HCT116 (cell line): ENCODE measurements at regions not wholly inside any gene's neighbourhood (a gene's known extent, or its start where the extent isn't known, plus 50 kb on each side); places are given as distances from the start of the nearest gene placed in this dataset.

Experiments
- ATAC-seq: fragments of 200-7000 bp; cut with Tn5 transposase; 2 replicates; pipeline ENCODE4 v1.9.1; 2020; ENCODE audit warnings: mild to moderate bottlenecking, moderate library complexity
- BruUV-seq: library from RNA; stranded (reverse); fragments of 400-500 nt; replicated peaks from 2 replicates; lab custom pipeline; 2021; lab: Mats Ljungman, UMichigan
- CTCF ChIA-PET: fragments of 300-600 bp; sonication (Branson Sonifier 250); formaldehyde crosslinking; loops from one replicate; lab custom pipeline; 2021; ENCODE audit warnings: antibody characterized with exemption; lab: Charles Lee
- POLR2A ChIA-PET: fragments of 300-600, 350-600 bp; sonication (Branson Sonifier 250); formaldehyde crosslinking; loops from one replicate; lab custom pipeline; 2021; ENCODE audit warnings: antibody characterized with exemption; lab: Charles Lee
- RAD21 ChIA-PET, 2 experiments: fragments of 300-600 bp; sonication (Branson Sonifier 250); formaldehyde crosslinking; loops; one replicate each; lab custom pipeline; 2023; ENCODE audit warnings: low total read pairs in 2 of 2; ENCODE audit not compliant: uncharacterized antibody in 2 of 2, unreplicated experiment in 2 of 2, low non-redundant PET in 1 of 2; lab: Charles Lee
- DNase-seq: peaks from one replicate; pipeline ENCODE4 v3.0.0-alpha.2; 2010; ENCODE audit warnings: low read depth, low spot score
- H2AFZ ChIP-seq: fragments of 200-600 bp; shearing (Covaris generic), sonication (generic); 2 replicates; pipeline ENCODE4 v1.6.1; 2017; ENCODE audit warnings: low read depth, mixed run types, mixed read lengths, antibody characterized with exemption, low read length; ENCODE audit not compliant: poor library complexity, severe bottlenecking
- H3K27ac ChIP-seq: 2 replicates; pipeline ENCODE4 v1.5.1; 2012; ENCODE audit warnings: low read depth, low read length
- H3K27me3 ChIP-seq: fragments of 200-600 bp; sonication (generic); 2 replicates; pipeline ENCODE4 v1.6.1; 2016; ENCODE audit warnings: mixed run types, low read length, mixed read lengths; ENCODE audit not compliant: insufficient read depth
- H3K36me3 ChIP-seq, 2 experiments: fragments of 200-500 bp in 1 of 2; fragments of 200-600 bp in 1 of 2; sonication (Bioruptor generic) in 1 of 2; sonication (generic) in 1 of 2; 2 replicates each; pipeline versions ENCODE4 v1.5.1 to v1.6.1; 2014 to 2016; ENCODE audit warnings: low read length in 2 of 2, inconsistent platforms in 1 of 2, mixed read lengths in 1 of 2, mixed run types in 1 of 2; ENCODE audit not compliant: insufficient read depth in 2 of 2, control insufficient read depth in 1 of 2
- H3K4me1 ChIP-seq, 2 experiments: fragments of 200-600 bp in 1 of 2; sonication (generic) in 1 of 2; 2 replicates each; pipeline versions ENCODE4 v1.5.1 to v1.6.1; 2012 to 2017; ENCODE audit warnings: low read length in 2 of 2, inconsistent platforms in 1 of 2, mild to moderate bottlenecking in 1 of 2, mixed read lengths in 1 of 2, mixed run types in 1 of 2, moderate library complexity in 1 of 2; ENCODE audit not compliant: insufficient read depth in 2 of 2, control insufficient read depth in 1 of 2
- H3K4me2 ChIP-seq: fragments of 200-600 bp; sonication (generic); 2 replicates; pipeline ENCODE4 v1.6.1; 2017; ENCODE audit warnings: mixed run types, low read length, mixed read lengths
- H3K4me3 ChIP-seq, 2 experiments: fragments of 200-600 bp in 1 of 2; sonication (generic) in 1 of 2; replicated peaks in 1 of 2; 2 replicates each; pipeline ENCODE4 v1.5.1; 2011 to 2016; ENCODE audit warnings: low read length in 2 of 2, control low read depth in 1 of 2, low read depth in 1 of 2, mild to moderate bottlenecking in 1 of 2, mixed read lengths in 1 of 2, mixed run types in 1 of 2
- H3K79me2 ChIP-seq: fragments of 200-600 bp; sonication (generic); 2 replicates; pipeline ENCODE4 v1.6.1; 2017; ENCODE audit warnings: mild to moderate bottlenecking, mixed run types, low read length, moderate library complexity, mixed read lengths; ENCODE audit not compliant: insufficient read depth
- H3K9ac ChIP-seq: fragments of 200-600 bp; sonication (generic); 2 replicates; pipeline ENCODE4 v1.6.1; 2016; ENCODE audit warnings: low read length, mixed read lengths
- H3K9me2 ChIP-seq: fragments of 200-600 bp; sonication (generic), shearing (Covaris generic); 2 replicates; pipeline ENCODE4 v1.6.1; 2017; ENCODE audit warnings: mixed run types, mild to moderate bottlenecking, moderate library complexity; ENCODE audit not compliant: insufficient read depth
- H3K9me3 ChIP-seq, 2 experiments: fragments of 200-500 bp in 1 of 2; fragments of 200-600 bp in 1 of 2; sonication (Bioruptor generic) in 1 of 2; sonication (generic) in 1 of 2; 2 replicates each; pipeline ENCODE4 v1.6.1; 2014 to 2017; ENCODE audit warnings: low read length in 2 of 2, mixed read lengths in 2 of 2, inconsistent platforms in 1 of 2, low read depth in 1 of 2, mild to moderate bottlenecking in 1 of 2, mixed run types in 1 of 2, moderate library complexity in 1 of 2; ENCODE audit not compliant: control insufficient read depth in 1 of 2, insufficient read depth in 1 of 2
- H4K20me1 ChIP-seq: fragments of 200-600 bp; sonication (generic), shearing (Covaris generic); 2 replicates; pipeline ENCODE4 v1.6.1; 2017; ENCODE audit warnings: mixed run types, mild to moderate bottlenecking, moderate library complexity; ENCODE audit not compliant: insufficient read depth
- ATF3 ChIP-seq: IDR thresholded peaks from 2 replicates; pipeline ENCODE4 v1.6.1; 2012
- CBX3 ChIP-seq: IDR thresholded peaks from 2 replicates; pipeline ENCODE4 v1.6.1; 2012; ENCODE audit warnings: low read depth
- CEBPB ChIP-seq: IDR thresholded peaks from 2 replicates; pipeline ENCODE4 v1.6.1; 2012; ENCODE audit warnings: low read depth
- CTCF ChIP-seq, 3 experiments: fragments of 200-600 bp in 1 of 3; sonication (generic) in 1 of 3; IDR thresholded peaks in 2 of 3; conservative IDR thresholded peaks in 1 of 3; 2 replicates each; pipeline ENCODE4 v1.5.1; 2012 to 2017; ENCODE audit warnings: low read depth in 2 of 3, low read length in 2 of 3, antibody characterized with exemption in 1 of 3, borderline replicate concordance in 1 of 3, control low read depth in 1 of 3, mild to moderate bottlenecking in 1 of 3, mixed read lengths in 1 of 3, mixed run types in 1 of 3, moderate library complexity in 1 of 3; ENCODE audit not compliant: insufficient read depth in 1 of 3
- EGR1 ChIP-seq: IDR thresholded peaks from 2 replicates; pipeline ENCODE4 v1.6.1; 2012; ENCODE audit warnings: low read depth
- EZH2 ChIP-seq: fragments of 200-600 bp; sonication (generic); IDR thresholded peaks from 2 replicates; pipeline ENCODE4 v1.6.1; 2017; ENCODE audit warnings: antibody characterized with exemption, mixed run types
- EZH2phosphoT487 ChIP-seq: fragments of 200-600 bp; IDR thresholded peaks from 2 replicates; pipeline ENCODE4 v1.6.1; 2018; ENCODE audit warnings: antibody characterized with exemption, borderline replicate concordance
- FOSL1 ChIP-seq: IDR thresholded peaks from 2 replicates; pipeline ENCODE4 v1.6.1; 2012; ENCODE audit warnings: low read depth
- JUND ChIP-seq: IDR thresholded peaks from 2 replicates; pipeline ENCODE4 v1.6.1; 2012
- POLR2A ChIP-seq: IDR thresholded peaks from 2 replicates; pipeline ENCODE4 v1.7.0; 2011; ENCODE audit warnings: borderline replicate concordance; ENCODE audit not compliant: insufficient read depth, insufficient read length; ENCODE audit errors: extremely low read depth
- POLR2AphosphoS5 ChIP-seq: IDR thresholded peaks from 2 replicates; pipeline ENCODE4 v1.6.1; 2011; ENCODE audit warnings: mild to moderate bottlenecking, low read depth, low read length, moderate library complexity
- SP1 ChIP-seq: IDR thresholded peaks from 2 replicates; pipeline ENCODE4 v1.6.1; 2012; ENCODE audit warnings: low read depth
- SRF ChIP-seq: IDR thresholded peaks from 2 replicates; pipeline ENCODE4 v1.6.1; 2012; ENCODE audit warnings: low read depth
- TCF7L2 ChIP-seq: IDR thresholded peaks from 2 replicates; pipeline ENCODE4 v1.7.0; 2011; ENCODE audit warnings: borderline replicate concordance, inconsistent platforms; ENCODE audit not compliant: insufficient read depth, insufficient read length; ENCODE audit errors: extremely low read depth
- YY1 ChIP-seq: IDR thresholded peaks from 2 replicates; pipeline ENCODE4 v1.6.1; 2011; ENCODE audit warnings: low read length, low read depth, moderate library complexity, mild to moderate bottlenecking; ENCODE audit not compliant: insufficient replicate concordance; ENCODE audit errors: extremely low read depth
- ZFX ChIP-seq: fragments of 450-650 bp; IDR thresholded peaks from 2 replicates; pipeline ENCODE4 v1.6.1; 2017
- ZNF274 ChIP-seq: fragments of 200-500 bp; sonication (Bioruptor generic); IDR thresholded peaks from 2 replicates; pipeline ENCODE4 v1.6.1; 2014; ENCODE audit warnings: mild to moderate bottlenecking, low read depth, low read length, inconsistent platforms
- intact Hi-C: fragments of 100-400 bp; cut with micrococcal nuclease; formaldehyde crosslinking; loops from 2 replicates; pipeline ENCODE4 v1.10.0; 2022
- TF ChIP-seq, protein P1 (sequence below): IDR thresholded peaks from 2 replicates; pipeline ENCODE4 v1.6.1; 2012; ENCODE audit warnings: low read depth

- H3K4me3 ChIP-seq, result no peak overlapping the region
- H3K4me2 ChIP-seq, result no peak overlapping the region
- no peak overlapping the region for H3K27ac ChIP-seq
- POLR2A ChIA-PET, result no interaction called here
- no peaks in the 10 kb centered on the region for H3K4me1 ChIP-seq
- no peak overlapping the region for H3K9ac ChIP-seq
- no peak for DNase-seq
- RAD21 ChIA-PET, result no interaction called here
- no peaks in the 10 kb centered on the region for H3K36me3 ChIP-seq
- no peaks in the 10 kb centered on the region for H3K9me3 ChIP-seq
- no peak for TF ChIP-seq TCF7L2
- no peak for TF ChIP-seq POLR2AphosphoS5
- no peak for TF ChIP-seq ATF3
- TF ChIP-seq POLR2A, result no peak
- no peak for TF ChIP-seq EGR1
- TF ChIP-seq CEBPB, result no peak
- no peak for TF ChIP-seq CBX3
- no peak for TF ChIP-seq ZNF274
- TF ChIP-seq ZFX, result no peak
- no peak for TF ChIP-seq YY1
- TF ChIP-seq SRF, result no peak
- no peak for TF ChIP-seq EZH2
- CTCF ChIA-PET, result no interaction called here
- no TSS peak for BruUV-seq
- intact Hi-C loops, result no loop called here
- no peaks in the 10 kb centered on the region for H3K9me2 ChIP-seq
- ATAC-seq, result no peak
- no peaks in the 10 kb centered on the region for H4K20me1 ChIP-seq
- H2AFZ ChIP-seq, result no peak overlapping the region
- H3K27me3 ChIP-seq, result no peaks in the 10 kb centered on the region
- H3K79me2 ChIP-seq, result no peaks in the 10 kb centered on the region
Measured at GRCh38 chrX:7201496-7201895, 53.5 kb upstream of the PUDP start.

GRCh38 chrX:7198499-7198898 is 50.5 kb upstream of the PUDP start:
- H3K4me3 ChIP-seq, result no peak overlapping the region
- no peaks in the 10 kb centered on the region for H3K4me1 ChIP-seq
- BruUV-seq, result no TSS peak
- no peak overlapping the region for H3K4me2 ChIP-seq
- no peaks in the 10 kb centered on the region for H4K20me1 ChIP-seq
- TF ChIP-seq FOSL1 (no peak), JUND (no peak), CBX3 (no peak), EZH2phosphoT487 (no peak), POLR2AphosphoS5 (no peak), ZFX (no peak), SRF (no peak), SP1 (no peak), CTCF (IDR thresholded peaks at IDR 0.05 in 2 of 3, conservative IDR thresholded peaks at IDR 0.05 in 1 of 3; ENCODE audit: borderline replicate concordance in 1 of 3, insufficient read depth in 1 of 3, low read depth in 2 of 3, low read length in 2 of 3) (no peak), EZH2 (no peak), ZNF274 (no peak)
- TF ChIP-seq, protein P1, sequence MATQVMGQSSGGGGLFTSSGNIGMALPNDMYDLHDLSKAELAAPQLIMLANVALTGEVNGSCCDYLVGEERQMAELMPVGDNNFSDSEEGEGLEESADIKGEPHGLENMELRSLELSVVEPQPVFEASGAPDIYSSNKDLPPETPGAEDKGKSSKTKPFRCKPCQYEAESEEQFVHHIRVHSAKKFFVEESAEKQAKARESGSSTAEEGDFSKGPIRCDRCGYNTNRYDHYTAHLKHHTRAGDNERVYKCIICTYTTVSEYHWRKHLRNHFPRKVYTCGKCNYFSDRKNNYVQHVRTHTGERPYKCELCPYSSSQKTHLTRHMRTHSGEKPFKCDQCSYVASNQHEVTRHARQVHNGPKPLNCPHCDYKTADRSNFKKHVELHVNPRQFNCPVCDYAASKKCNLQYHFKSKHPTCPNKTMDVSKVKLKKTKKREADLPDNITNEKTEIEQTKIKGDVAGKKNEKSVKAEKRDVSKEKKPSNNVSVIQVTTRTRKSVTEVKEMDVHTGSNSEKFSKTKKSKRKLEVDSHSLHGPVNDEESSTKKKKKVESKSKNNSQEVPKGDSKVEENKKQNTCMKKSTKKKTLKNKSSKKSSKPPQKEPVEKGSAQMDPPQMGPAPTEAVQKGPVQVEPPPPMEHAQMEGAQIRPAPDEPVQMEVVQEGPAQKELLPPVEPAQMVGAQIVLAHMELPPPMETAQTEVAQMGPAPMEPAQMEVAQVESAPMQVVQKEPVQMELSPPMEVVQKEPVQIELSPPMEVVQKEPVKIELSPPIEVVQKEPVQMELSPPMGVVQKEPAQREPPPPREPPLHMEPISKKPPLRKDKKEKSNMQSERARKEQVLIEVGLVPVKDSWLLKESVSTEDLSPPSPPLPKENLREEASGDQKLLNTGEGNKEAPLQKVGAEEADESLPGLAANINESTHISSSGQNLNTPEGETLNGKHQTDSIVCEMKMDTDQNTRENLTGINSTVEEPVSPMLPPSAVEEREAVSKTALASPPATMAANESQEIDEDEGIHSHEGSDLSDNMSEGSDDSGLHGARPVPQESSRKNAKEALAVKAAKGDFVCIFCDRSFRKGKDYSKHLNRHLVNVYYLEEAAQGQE, result no peak
- H3K9ac ChIP-seq, result no peak overlapping the region
- POLR2A ChIA-PET, result no interaction called here
- no peak overlapping the region for H2AFZ ChIP-seq
- no peaks in the 10 kb centered on the region for H3K27me3 ChIP-seq
- RAD21 ChIA-PET, result no interaction called here
- intact Hi-C loops, result no loop called here
- H3K9me3 ChIP-seq, result no peaks in the 10 kb centered on the region
- H3K79me2 ChIP-seq, result no peaks in the 10 kb centered on the region
- H3K36me3 ChIP-seq, result no peaks in the 10 kb centered on the region
- CTCF ChIA-PET, result no interaction called here
- H3K27ac ChIP-seq, result no peak overlapping the region
- ATAC-seq, result no peak
- no peaks in the 10 kb centered on the region for H3K9me2 ChIP-seq
- no peak for DNase-seq
